Calu3 (cell line): ENCODE measurements at regions not wholly inside any gene's neighbourhood (a gene's known extent, or its start where the extent isn't known, plus 50 kb on each side); places are given as distances from the start of the nearest gene placed in this dataset.

Experiments
- BruUV-seq: library from RNA; stranded (reverse); fragments of 400-500 nt; replicated peaks from 2 replicates; lab custom pipeline; 2021; lab: Mats Ljungman, UMichigan
- CTCF ChIA-PET: fragments of 300-600 bp; sonication (Branson Sonifier 250); formaldehyde crosslinking; loops from one replicate; lab custom pipeline; 2022; ENCODE audit warnings: antibody characterized with exemption; lab: Charles Lee
- DNase-seq: peaks from one replicate; pipeline ENCODE4 v3.0.0; 2022
- H3K27ac Mint-ChIP-seq: one replicate; pipeline ENCODE4 v1.8.0; 2022; ENCODE audit warnings: mixed read lengths; ENCODE audit not compliant: unreplicated experiment
- H3K27me3 Mint-ChIP-seq: one replicate; pipeline ENCODE4 v1.8.0; 2022; ENCODE audit warnings: mixed read lengths; ENCODE audit not compliant: unreplicated experiment
- H3K36me3 Mint-ChIP-seq: one replicate; pipeline ENCODE4 v1.8.0; 2022; ENCODE audit warnings: mild to moderate bottlenecking, moderate library complexity, mixed read lengths; ENCODE audit not compliant: insufficient read depth, unreplicated experiment
- H3K4me1 Mint-ChIP-seq: one replicate; pipeline ENCODE4 v1.8.0; 2022; ENCODE audit warnings: mild to moderate bottlenecking, low read depth, mixed read lengths; ENCODE audit not compliant: unreplicated experiment
- H3K4me3 Mint-ChIP-seq: one replicate; pipeline ENCODE4 v1.8.0; 2022; ENCODE audit warnings: mild to moderate bottlenecking, low read depth, moderate library complexity, mixed read lengths; ENCODE audit not compliant: unreplicated experiment
- H3K9me3 Mint-ChIP-seq: one replicate; pipeline ENCODE4 v1.8.0; 2022; ENCODE audit warnings: low read depth, mixed read lengths; ENCODE audit not compliant: unreplicated experiment
- intact Hi-C: fragments of 100-400 bp; cut with micrococcal nuclease; formaldehyde crosslinking; loops from one replicate; pipeline ENCODE4 v1.10.0; 2022; ENCODE audit not compliant: unreplicated experiment
- TF ChIP-seq, protein P1 (sequence below): fragments of 200-600 bp; IDR thresholded peaks from one replicate; pipeline ENCODE4 v1.8.0; 2022; ENCODE audit warnings: antibody characterized with exemption; ENCODE audit not compliant: unreplicated experiment

DNA sequence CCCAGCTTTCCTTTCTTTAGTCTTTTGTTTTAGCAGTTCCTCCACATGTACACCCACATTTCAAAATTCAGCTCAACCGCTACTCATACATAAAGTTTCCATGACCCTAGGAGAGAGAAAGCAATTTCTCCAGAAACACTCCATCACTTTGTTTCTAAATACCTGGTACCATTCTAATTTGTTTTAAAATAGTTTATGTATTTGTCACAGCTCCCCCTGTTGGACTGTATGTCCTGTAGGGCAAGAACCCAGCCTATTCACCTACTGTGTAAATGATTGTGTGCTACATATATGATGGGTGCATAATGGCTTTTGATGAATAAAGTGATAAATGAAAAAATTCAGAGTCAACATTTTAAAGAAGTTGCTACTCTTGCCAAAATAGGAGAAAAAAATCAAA is 139.1 kb downstream of the COX7C start:
- H3K9me3 Mint-ChIP-seq = peaks cover 4% of the 10 kb centered on the region
- TF ChIP-seq, protein P1, sequence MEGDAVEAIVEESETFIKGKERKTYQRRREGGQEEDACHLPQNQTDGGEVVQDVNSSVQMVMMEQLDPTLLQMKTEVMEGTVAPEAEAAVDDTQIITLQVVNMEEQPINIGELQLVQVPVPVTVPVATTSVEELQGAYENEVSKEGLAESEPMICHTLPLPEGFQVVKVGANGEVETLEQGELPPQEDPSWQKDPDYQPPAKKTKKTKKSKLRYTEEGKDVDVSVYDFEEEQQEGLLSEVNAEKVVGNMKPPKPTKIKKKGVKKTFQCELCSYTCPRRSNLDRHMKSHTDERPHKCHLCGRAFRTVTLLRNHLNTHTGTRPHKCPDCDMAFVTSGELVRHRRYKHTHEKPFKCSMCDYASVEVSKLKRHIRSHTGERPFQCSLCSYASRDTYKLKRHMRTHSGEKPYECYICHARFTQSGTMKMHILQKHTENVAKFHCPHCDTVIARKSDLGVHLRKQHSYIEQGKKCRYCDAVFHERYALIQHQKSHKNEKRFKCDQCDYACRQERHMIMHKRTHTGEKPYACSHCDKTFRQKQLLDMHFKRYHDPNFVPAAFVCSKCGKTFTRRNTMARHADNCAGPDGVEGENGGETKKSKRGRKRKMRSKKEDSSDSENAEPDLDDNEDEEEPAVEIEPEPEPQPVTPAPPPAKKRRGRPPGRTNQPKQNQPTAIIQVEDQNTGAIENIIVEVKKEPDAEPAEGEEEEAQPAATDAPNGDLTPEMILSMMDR = no peak
- intact Hi-C loops = no loop called here
- no peak for DNase-seq
- peaks cover 20% of the 10 kb centered on the region for H3K4me1 Mint-ChIP-seq
- no peaks in the 10 kb centered on the region for H3K36me3 Mint-ChIP-seq
- CTCF ChIA-PET = interaction anchor here (0.9 kb wide), 1 partner anchor 8 kb away, joined by 3 read pairs; no protein-coding TSS in a partner anchor
- H3K4me3 Mint-ChIP-seq = no peak overlapping the region
- BruUV-seq = no TSS peak
- H3K27ac Mint-ChIP-seq = no peak overlapping the region
- no peaks in the 10 kb centered on the region for H3K27me3 Mint-ChIP-seq

DNA sequence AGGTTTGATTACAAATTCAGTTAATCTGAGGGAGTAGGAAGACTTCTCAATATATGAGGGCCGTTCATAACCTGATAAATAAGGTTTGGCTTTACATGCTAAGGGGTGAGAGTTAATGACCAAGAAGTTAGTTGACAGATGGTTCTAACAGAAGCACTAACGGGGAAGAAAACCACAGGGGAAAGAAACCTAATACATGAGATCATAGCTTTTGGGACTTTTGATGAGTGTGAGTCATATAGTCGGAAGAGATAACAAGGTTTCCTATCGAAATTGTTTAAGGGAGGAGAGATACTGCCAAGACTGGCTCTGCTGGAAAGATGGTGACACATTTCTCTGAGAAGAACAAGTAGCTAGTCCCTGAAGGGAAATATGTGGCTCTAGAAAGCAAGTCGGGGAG is 140.1 kb downstream of the COX7C start:
- intact Hi-C loops = no loop called here
- TF ChIP-seq, protein P1 = no peak
- Mint-ChIP-seq H3K4me3 (no peak overlapping the region), H3K27me3 (no peaks in the 10 kb centered on the region), H3K9me3 (peaks cover 4% of the 10 kb centered on the region), H3K4me1 (peaks cover 20% of the 10 kb centered on the region), H3K27ac (no peak overlapping the region), H3K36me3 (no peaks in the 10 kb centered on the region)
- CTCF ChIA-PET = interaction anchor here (0.6 kb wide), 1 partner anchor 959 kb away, joined by 3 read pairs; no protein-coding TSS in a partner anchor
- no TSS peak for BruUV-seq
- DNase-seq = peak; percentile 28

DNA sequence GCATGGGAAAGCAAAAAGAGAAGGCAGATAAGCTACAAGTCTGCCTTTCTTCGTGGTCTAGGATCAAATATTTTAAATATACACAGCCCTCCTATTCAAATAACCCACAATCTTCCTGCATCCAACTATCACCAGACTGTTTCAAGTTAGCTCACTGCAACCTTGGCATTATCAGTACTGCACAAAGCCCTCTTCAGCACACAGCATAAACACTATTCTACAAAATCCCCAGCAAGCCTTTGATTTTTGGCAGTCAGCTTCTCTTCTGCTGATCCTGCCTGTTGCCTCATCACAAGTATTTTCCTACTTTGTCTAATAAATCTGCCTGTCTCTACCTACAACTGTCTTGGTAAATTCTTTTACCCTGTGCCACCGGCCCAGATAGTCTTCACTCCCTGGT is 142.9 kb downstream of the COX7C start:
- no TSS peak for BruUV-seq

DNA sequence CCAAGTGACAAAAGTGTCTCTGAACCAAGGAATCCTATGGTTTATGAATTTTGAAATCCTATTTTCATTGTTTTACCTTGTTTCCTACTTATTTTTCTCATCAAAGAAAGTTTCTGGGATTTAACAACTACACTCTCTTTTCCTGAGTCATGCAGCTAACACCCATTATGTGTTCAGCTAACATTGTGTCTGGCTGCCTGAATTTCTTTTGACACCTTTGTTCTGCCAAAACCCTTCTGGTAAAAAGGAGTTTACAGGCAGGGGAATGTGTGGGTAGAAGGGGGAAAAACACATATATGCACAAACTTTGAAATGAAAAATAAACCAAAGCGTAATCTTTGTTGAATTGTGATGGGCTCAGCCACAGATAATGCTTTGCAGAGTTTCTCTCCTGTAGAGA is 146.2 kb downstream of the COX7C start:
- no peaks in the 10 kb centered on the region for H3K36me3 Mint-ChIP-seq
- H3K27ac Mint-ChIP-seq = no peak overlapping the region
- CTCF ChIA-PET = no interaction called here
- intact Hi-C loops = no loop called here
- TF ChIP-seq, protein P1 = no peak
- H3K4me1 Mint-ChIP-seq = no peaks in the 10 kb centered on the region
- no peaks in the 10 kb centered on the region for H3K27me3 Mint-ChIP-seq
- H3K4me3 Mint-ChIP-seq = no peak overlapping the region
- BruUV-seq = no TSS peak
- DNase-seq = no peak
- no peaks in the 10 kb centered on the region for H3K9me3 Mint-ChIP-seq

More for the DNA sequence above, 142.9 kb downstream of the COX7C start:
- no peak overlapping the region for H3K4me3 Mint-ChIP-seq
- peaks cover 20% of the 10 kb centered on the region for H3K4me1 Mint-ChIP-seq
- CTCF ChIA-PET = no interaction called here
- TF ChIP-seq, protein P1 = no peak
- H3K36me3 Mint-ChIP-seq = no peaks in the 10 kb centered on the region
- H3K27me3 Mint-ChIP-seq = no peaks in the 10 kb centered on the region
- peaks cover 4% of the 10 kb centered on the region for H3K9me3 Mint-ChIP-seq
- intact Hi-C loops = no loop called here
- no peak for DNase-seq
- H3K27ac Mint-ChIP-seq = no peak overlapping the region
